ENCODE measurements at regions not wholly inside any gene's neighbourhood (a gene's known extent, or its start where the extent isn't known, plus 50 kb on each side); places are given as distances from the start of the nearest gene placed in this dataset.

GRCh38 chr4:100970414-100970813, 376.9 kb downstream of the PPP3CA start:
- TF ChIP-seq POLR2A (IDR thresholded peaks at IDR 0.05; ENCODE audit: low read length) (no peak), GATA1 (IDR thresholded peaks at IDR 0.05; ENCODE audit: low read depth, low read length) (no peak)
- no peak for DNase-seq

GRCh38 chr4:100969925-100970324, 377.4 kb downstream of the PPP3CA start:
- no peak for DNase-seq
- TF ChIP-seq GATA1 (IDR thresholded peaks at IDR 0.05; ENCODE audit: low read depth, low read length) (no peak), POLR2A (IDR thresholded peaks at IDR 0.05; ENCODE audit: low read length) (no peak)

- no peak for DNase-seq
- TF ChIP-seq POLR2A (IDR thresholded peaks at IDR 0.05; ENCODE audit: low read length) (no peak), GATA1 (IDR thresholded peaks at IDR 0.05; ENCODE audit: low read depth, low read length) (no peak)
Observed at GRCh38 chr4:100968046-100968445, 379.3 kb downstream of the PPP3CA start.

GRCh38 chr4:100963627-100964026, 383.7 kb downstream of the PPP3CA start:
- DNase-seq: no peak
- TF ChIP-seq GATA1 (IDR thresholded peaks at IDR 0.05; ENCODE audit: low read depth, low read length) (no peak), POLR2A (IDR thresholded peaks at IDR 0.05; ENCODE audit: low read length) (no peak)

- TF ChIP-seq GATA1 (IDR thresholded peaks at IDR 0.05; ENCODE audit: low read depth, low read length): no peak
- TF ChIP-seq POLR2A (IDR thresholded peaks at IDR 0.05; ENCODE audit: low read length): no peak
- no peak for DNase-seq
Observed at GRCh38 chr4:100962698-100963097, 384.6 kb downstream of the PPP3CA start.

GRCh38 chr4:100960232-100960631, 387.1 kb downstream of the PPP3CA start:
- TF ChIP-seq GATA1 (IDR thresholded peaks at IDR 0.05; ENCODE audit: low read depth, low read length) (no peak), POLR2A (IDR thresholded peaks at IDR 0.05; ENCODE audit: low read length) (no peak)
- no peak for DNase-seq

- DNase-seq: no peak
- no peak for TF ChIP-seq POLR2A (IDR thresholded peaks at IDR 0.05; ENCODE audit: low read length)
- no peak for TF ChIP-seq GATA1 (IDR thresholded peaks at IDR 0.05; ENCODE audit: low read depth, low read length)
Observed at GRCh38 chr4:100954046-100954445, 393.3 kb downstream of the PPP3CA start.

- TF ChIP-seq POLR2A (IDR thresholded peaks at IDR 0.05; ENCODE audit: low read length) (no peak), GATA1 (IDR thresholded peaks at IDR 0.05; ENCODE audit: low read depth, low read length) (no peak)
- DNase-seq: no peak
Observed at GRCh38 chr4:100953616-100954015, 393.7 kb downstream of the PPP3CA start.

- TF ChIP-seq POLR2A (IDR thresholded peaks at IDR 0.05; ENCODE audit: low read length): no peak
- no peak for TF ChIP-seq GATA1 (IDR thresholded peaks at IDR 0.05; ENCODE audit: low read depth, low read length)
- no peak for DNase-seq
Observed at GRCh38 chr4:100952590-100952989, 394.7 kb downstream of the PPP3CA start.

- no peak for TF ChIP-seq POLR2A (IDR thresholded peaks at IDR 0.05; ENCODE audit: low read length)
- no peak for TF ChIP-seq GATA1 (IDR thresholded peaks at IDR 0.05; ENCODE audit: low read depth, low read length)
- no peak for DNase-seq
Observed at GRCh38 chr4:100949350-100949935, 397.9 kb downstream of the PPP3CA start.

- TF ChIP-seq POLR2A (IDR thresholded peaks at IDR 0.05; ENCODE audit: low read length) (no peak), GATA1 (IDR thresholded peaks at IDR 0.05; ENCODE audit: low read depth, low read length) (no peak)
- no peak for DNase-seq
Observed at GRCh38 chr4:100948911-100949310, 398.4 kb downstream of the PPP3CA start.

GRCh38 chr4:100945789-100946188, 401.5 kb downstream of the PPP3CA start:
- TF ChIP-seq GATA1 (IDR thresholded peaks at IDR 0.05; ENCODE audit: low read depth, low read length) (no peak), POLR2A (IDR thresholded peaks at IDR 0.05; ENCODE audit: low read length) (no peak)
- no peak for DNase-seq

- TF ChIP-seq GATA1 (IDR thresholded peaks at IDR 0.05; ENCODE audit: low read depth, low read length): no peak
- TF ChIP-seq POLR2A (IDR thresholded peaks at IDR 0.05; ENCODE audit: low read length): no peak
- DNase-seq: no peak
Observed at GRCh38 chr4:100938698-100939097, 408.6 kb downstream of the PPP3CA start.

GRCh38 chr4:100936661-100937375, 410.5 kb downstream of the PPP3CA start:
- TF ChIP-seq GATA1 (IDR thresholded peaks at IDR 0.05; ENCODE audit: low read depth, low read length) (no peak), POLR2A (IDR thresholded peaks at IDR 0.05; ENCODE audit: low read length) (no peak)
- no peak for DNase-seq

GRCh38 chr4:100935090-100935489, 412.2 kb downstream of the PPP3CA start:
- no peak for TF ChIP-seq GATA1 (IDR thresholded peaks at IDR 0.05; ENCODE audit: low read depth, low read length)
- DNase-seq: peak in 1 of 2 experiments; percentile 1

Data from erythroblast (primary cell).